B cell (primary cell): ENCODE measurements at regions not wholly inside any gene's neighbourhood (a gene's known extent, or its start where the extent isn't known, plus 50 kb on each side); places are given as distances from the start of the nearest gene placed in this dataset.

Experiments
- ATAC-seq: fragments of 200-7000 bp; cut with Tn5 transposase; one replicate; pipeline ENCODE4 v1.10.0; 2021; ENCODE audit warnings: low read depth, mild to moderate bottlenecking, moderate number of reproducible peaks, moderate library complexity
- CTCF ChIA-PET: fragments of 350-600 bp; sonication (Branson Sonifier 250); formaldehyde crosslinking; loops from one replicate; lab custom pipeline; 2021; ENCODE audit warnings: antibody characterized with exemption, inconsistent platforms; lab: Charles Lee
- POLR2A ChIA-PET: fragments of 350-600 bp; sonication (Branson Sonifier 250); formaldehyde crosslinking; loops from one replicate; lab custom pipeline; 2021; ENCODE audit warnings: antibody characterized with exemption; lab: Charles Lee
- DNase-seq: peaks from one replicate; pipeline ENCODE4 v3.0.0; 2013
- H2AFZ ChIP-seq: 2 replicates; pipeline ENCODE4 v1.6.1; 2012; ENCODE audit warnings: mild to moderate bottlenecking, low read depth, low read length; ENCODE audit not compliant: insufficient read depth, poor library complexity, severe bottlenecking
- H3K27ac ChIP-seq, 2 donors: 1 replicate in 1 of 2; 2 replicates in 1 of 2; pipeline ENCODE4 v1.5.1; 2012 to 2013; ENCODE audit warnings: low read length in 2 of 2, mild to moderate bottlenecking in 2 of 2, moderate library complexity in 1 of 2
- H3K27me3 ChIP-seq, 4 experiments: fragments of 200-600 bp in 1 of 4; sonication (generic) in 1 of 4; replicated peaks in 1 of 4; 1 replicate in 2 of 4; 2 replicates in 2 of 4; pipeline versions ENCODE4 v1.6.1 to v1.7.0; 2013 to 2016; ENCODE audit warnings: low read length in 3 of 4, mild to moderate bottlenecking in 2 of 4, mixed read lengths in 1 of 4, moderate library complexity in 1 of 4; ENCODE audit not compliant: insufficient read depth in 4 of 4, control insufficient read depth in 3 of 4; ENCODE audit errors: control extremely low read depth in 1 of 4
- H3K36me3 ChIP-seq, 2 experiments: replicated peaks in 1 of 2; 1 replicate in 1 of 2; 2 replicates in 1 of 2; pipeline versions ENCODE4 v1.6.1 to v1.7.1; 2013; ENCODE audit warnings: low read length in 1 of 2; ENCODE audit not compliant: insufficient read depth in 2 of 2, control insufficient read depth in 1 of 2; ENCODE audit errors: control extremely low read depth in 1 of 2, extremely low read depth in 1 of 2
- H3K4me1 ChIP-seq, 2 donors: fragments of 200-600 bp in 1 of 2; sonication (generic) in 1 of 2; 1 replicate in 1 of 2; 2 replicates in 1 of 2; pipeline versions ENCODE4 v1.5.1 to v1.6.1; 2013 to 2017; ENCODE audit warnings: low read length in 2 of 2; ENCODE audit not compliant: control insufficient read depth in 2 of 2, insufficient read depth in 2 of 2
- H3K4me2 ChIP-seq: replicated peaks from 2 replicates; pipeline ENCODE3; 2012; ENCODE audit warnings: mild to moderate bottlenecking, low read depth, low read length; ENCODE audit not compliant: poor library complexity, severe bottlenecking
- H3K4me3 ChIP-seq, 5 experiments: fragments of 200-600 bp in 1 of 5; sonication (generic) in 1 of 5; 1 replicate in 3 of 5; 2 replicates in 2 of 5; pipeline versions ENCODE4 v1.5.1 to v1.7.0; 2011 to 2016; ENCODE audit warnings: low read length in 4 of 5, mild to moderate bottlenecking in 4 of 5, low read depth in 2 of 5, control low read depth in 1 of 5, moderate library complexity in 1 of 5; ENCODE audit not compliant: insufficient read depth in 1 of 5; ENCODE audit errors: control extremely low read depth in 1 of 5, extremely low read depth in 1 of 5
- H3K79me2 ChIP-seq: fragments of 200-600 bp; sonication (generic); one replicate; pipeline ENCODE4 v1.6.0; 2016; ENCODE audit warnings: low read length; ENCODE audit not compliant: control insufficient read depth, insufficient read depth
- H3K9ac ChIP-seq: fragments of 200-600 bp; sonication (generic); 2 replicates; pipeline ENCODE4 v1.6.1; 2017; ENCODE audit warnings: mild to moderate bottlenecking, low read length, moderate library complexity
- H3K9me3 ChIP-seq, 3 donors: one replicate each; pipeline versions ENCODE4 v1.6.1 to v1.7.1; 2013; ENCODE audit warnings: low read length in 2 of 3; ENCODE audit not compliant: control insufficient read depth in 2 of 3, insufficient read depth in 1 of 3; ENCODE audit errors: control extremely low read depth in 1 of 3
- H4K20me1 ChIP-seq: 2 replicates; pipeline ENCODE4 v1.6.0; 2012; ENCODE audit warnings: mild to moderate bottlenecking, low read length; ENCODE audit not compliant: insufficient read depth, control insufficient read depth, poor library complexity, severe bottlenecking
- H3K27ac Mint-ChIP-seq: one replicate; pipeline ENCODE4 v1.8.0; 2021; ENCODE audit warnings: mixed read lengths
- H3K27me3 Mint-ChIP-seq: one replicate; pipeline ENCODE4 v1.8.0; 2021; ENCODE audit warnings: mixed read lengths
- H3K4me1 Mint-ChIP-seq: one replicate; pipeline ENCODE4 v1.8.0; 2021; ENCODE audit warnings: mixed read lengths
- H3K4me3 Mint-ChIP-seq: one replicate; pipeline ENCODE4 v1.8.0; 2021; ENCODE audit warnings: mixed read lengths
- H3K9me3 Mint-ChIP-seq: one replicate; pipeline ENCODE4 v1.8.0; 2022; ENCODE audit warnings: mixed read lengths; ENCODE audit not compliant: insufficient read depth
- EZH2 ChIP-seq: IDR thresholded peaks from 2 replicates; pipeline ENCODE4 v1.6.1; 2012; ENCODE audit warnings: borderline replicate concordance, low read depth, mild to moderate bottlenecking, moderate library complexity, low read length; ENCODE audit not compliant: insufficient read depth, poor library complexity, severe bottlenecking
- WGBS: methylation state at CpG from one replicate; pipeline ENCODE4 v1.1.5; 2013; ENCODE audit warnings: missing lambda C conversion rate; ENCODE audit not compliant: insufficient coverage; 5-methylcytosine and 5-hydroxymethylcytosine counted together
- intact Hi-C: fragments of 100-400 bp; cut with micrococcal nuclease; formaldehyde crosslinking; loops from one replicate; pipeline ENCODE4 v1.10.0; 2022
- TF ChIP-seq, protein P1 (sequence below): fragments of 200-600 bp; IDR thresholded peaks from one replicate; pipeline ENCODE4 v1.8.0; 2022; ENCODE audit warnings: antibody characterized with exemption, mild to moderate bottlenecking

DNA sequence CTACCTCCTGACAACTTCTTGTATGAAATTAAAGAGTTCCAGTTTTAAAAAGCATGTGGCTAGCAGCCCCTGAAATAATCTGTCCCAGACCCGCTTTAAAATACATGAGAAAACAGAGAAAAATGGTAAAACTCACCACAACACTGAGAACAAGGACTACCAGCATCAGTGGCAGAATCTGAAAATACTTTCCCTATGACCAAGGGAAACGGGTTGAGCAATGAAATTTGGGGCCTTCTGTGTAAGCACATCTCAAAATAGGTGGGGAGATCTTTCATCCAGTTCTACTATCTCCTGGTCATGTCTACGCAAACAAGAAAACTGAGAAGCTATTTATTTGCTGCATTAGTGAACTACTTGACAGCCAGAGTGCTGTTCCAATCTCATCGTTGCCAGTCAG, 172.3 kb downstream of the LNPK start:
- Histone ChIP-seq H3K4me2 (no peak overlapping the region), H3K9ac (no peak overlapping the region), H3K9me3 (no peaks in the 10 kb centered on the region), H3K36me3 (no peaks in the 10 kb centered on the region), H3K4me1 (no peaks in the 10 kb centered on the region), H3K79me2 (no peaks in the 10 kb centered on the region), H3K27ac (no peak overlapping the region), H3K4me3 (no peak overlapping the region), H2AFZ (no peak overlapping the region), H4K20me1 (no peaks in the 10 kb centered on the region), H3K27me3 (no peaks in the 10 kb centered on the region)
- POLR2A ChIA-PET, result no interaction called here
- H3K27me3 Mint-ChIP-seq, result peaks cover 12% of the 10 kb centered on the region
- DNase-seq (no peak), ATAC-seq (no peak)
- H3K27ac Mint-ChIP-seq, result no peak overlapping the region
- WGBS, result 100% methylated on average over 1 of the region's 4 CpGs
- H3K4me1 Mint-ChIP-seq, result no peaks in the 10 kb centered on the region
- intact Hi-C loops, result no loop called here
- no peaks in the 10 kb centered on the region for H3K9me3 Mint-ChIP-seq
- H3K4me3 Mint-ChIP-seq, result no peak overlapping the region
- CTCF ChIA-PET, result no interaction called here
- TF ChIP-seq EZH2, result no peak
- TF ChIP-seq, protein P1, sequence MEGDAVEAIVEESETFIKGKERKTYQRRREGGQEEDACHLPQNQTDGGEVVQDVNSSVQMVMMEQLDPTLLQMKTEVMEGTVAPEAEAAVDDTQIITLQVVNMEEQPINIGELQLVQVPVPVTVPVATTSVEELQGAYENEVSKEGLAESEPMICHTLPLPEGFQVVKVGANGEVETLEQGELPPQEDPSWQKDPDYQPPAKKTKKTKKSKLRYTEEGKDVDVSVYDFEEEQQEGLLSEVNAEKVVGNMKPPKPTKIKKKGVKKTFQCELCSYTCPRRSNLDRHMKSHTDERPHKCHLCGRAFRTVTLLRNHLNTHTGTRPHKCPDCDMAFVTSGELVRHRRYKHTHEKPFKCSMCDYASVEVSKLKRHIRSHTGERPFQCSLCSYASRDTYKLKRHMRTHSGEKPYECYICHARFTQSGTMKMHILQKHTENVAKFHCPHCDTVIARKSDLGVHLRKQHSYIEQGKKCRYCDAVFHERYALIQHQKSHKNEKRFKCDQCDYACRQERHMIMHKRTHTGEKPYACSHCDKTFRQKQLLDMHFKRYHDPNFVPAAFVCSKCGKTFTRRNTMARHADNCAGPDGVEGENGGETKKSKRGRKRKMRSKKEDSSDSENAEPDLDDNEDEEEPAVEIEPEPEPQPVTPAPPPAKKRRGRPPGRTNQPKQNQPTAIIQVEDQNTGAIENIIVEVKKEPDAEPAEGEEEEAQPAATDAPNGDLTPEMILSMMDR, result no peak

GRCh38 chr2:175827856-175828255, 174.2 kb downstream of the LNPK start:
- Histone ChIP-seq H3K4me3 (no peak overlapping the region), H3K27me3 (no peaks in the 10 kb centered on the region), H3K9me3 (peaks cover 0 to 3% (median 0%) of the 10 kb centered on the region in 3 donors), H3K36me3 (no peaks in the 10 kb centered on the region), H4K20me1 (no peaks in the 10 kb centered on the region), H3K27ac (no peak overlapping the region), H3K9ac (no peak overlapping the region), H3K4me2 (no peak overlapping the region), H3K4me1 (no peaks in the 10 kb centered on the region), H2AFZ (no peak overlapping the region), H3K79me2 (no peaks in the 10 kb centered on the region)
- intact Hi-C loops, result no loop called here
- DNase-seq, result no peak
- H3K4me1 Mint-ChIP-seq, result no peaks in the 10 kb centered on the region
- H3K27ac Mint-ChIP-seq, result no peak overlapping the region
- H3K9me3 Mint-ChIP-seq, result no peaks in the 10 kb centered on the region
- no CpG with 5 or more reads among the region's 2 CpGs for WGBS
- ChIA-PET POLR2A (no interaction called here), CTCF (no interaction called here)
- peaks cover 10% of the 10 kb centered on the region for H3K27me3 Mint-ChIP-seq
- H3K4me3 Mint-ChIP-seq, result no peak overlapping the region
- no peak for ATAC-seq
- TF ChIP-seq, protein P1, result no peak
- TF ChIP-seq EZH2, result no peak
